Lower lobe of right lung (tissue), 2 donors: ENCODE measurements at regions not wholly inside any gene's neighbourhood (a gene's known extent, or its start where the extent isn't known, plus 50 kb on each side); places are given as distances from the start of the nearest gene placed in this dataset.

Experiments used
- ATAC-seq, 2 donors: fragments of 200-7000 bp; cut with Tn5 transposase; one replicate each; pipeline ENCODE4 v1.9.1; 2020 to 2022; ENCODE audit warnings: mild to moderate bottlenecking in 2 of 2, moderate library complexity in 2 of 2
- DNase-seq: peaks from one replicate; pipeline ENCODE4 v3.0.0-alpha.2; 2020
- H3K27ac ChIP-seq: fragments of 200-600 bp; one replicate; pipeline ENCODE4 v1.8.0; 2022
- H3K27me3 ChIP-seq: fragments of 200-600 bp; one replicate; pipeline ENCODE4 v1.8.0; 2022; ENCODE audit warnings: low read depth
- H3K36me3 ChIP-seq: fragments of 200-600 bp; one replicate; pipeline ENCODE4 v1.8.0; 2022; ENCODE audit warnings: mild to moderate bottlenecking
- H3K4me1 ChIP-seq: fragments of 200-600 bp; one replicate; pipeline ENCODE4 v1.8.0; 2022
- H3K4me3 ChIP-seq: fragments of 200-600 bp; one replicate; pipeline ENCODE4 v1.8.0; 2022; ENCODE audit warnings: mild to moderate bottlenecking
- H3K9me3 ChIP-seq: fragments of 200-600 bp; one replicate; pipeline ENCODE4 v1.8.0; 2022
- CTCF ChIP-seq: fragments of 200-600 bp; IDR thresholded peaks from one replicate; pipeline ENCODE4 v1.8.0; 2022; ENCODE audit warnings: antibody characterized with exemption, mild to moderate bottlenecking
- intact Hi-C: fragments of 100-400 bp; cut with DNase I; formaldehyde crosslinking; loops from one replicate; pipeline ENCODE4 v1.11.0; 2022
- donor health status: DM: no; HTN: yes; CAD: no; lungs with severe emphysema.

DNA sequence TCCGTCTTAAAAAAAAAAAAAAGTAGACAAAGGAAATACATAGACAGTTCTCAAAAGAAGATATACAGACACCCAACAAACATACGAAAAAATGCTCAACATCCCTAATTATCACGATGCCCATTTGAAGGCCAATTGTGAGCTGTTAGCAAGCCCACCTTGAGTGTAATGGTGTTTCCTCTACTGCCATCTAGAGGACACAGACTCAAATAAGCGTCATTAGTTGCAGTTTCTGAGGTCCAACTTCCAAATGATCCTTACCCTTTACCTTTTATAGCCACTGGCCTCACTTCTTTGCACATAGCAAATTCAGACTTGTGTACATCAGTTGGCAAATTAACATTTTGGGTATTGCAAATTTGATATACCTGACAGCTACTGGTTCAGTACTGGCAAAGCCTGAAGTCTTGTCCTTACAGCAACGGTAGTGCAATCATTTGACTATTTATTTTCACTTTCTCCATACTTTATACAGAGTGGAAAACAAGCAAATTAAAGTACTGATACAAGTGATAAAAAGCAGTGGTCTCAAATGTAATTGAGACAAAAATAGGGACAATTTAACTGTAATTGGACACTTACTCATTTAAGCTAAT is 536.3 kb upstream of the EEF2KMT start:
- TF ChIP-seq CTCF: peak; percentile 40
- Histone ChIP-seq H3K4me3 (no peak overlapping the region), H3K36me3 (no peaks in the 10 kb centered on the region), H3K27ac (no peak overlapping the region), H3K9me3 (no peaks in the 10 kb centered on the region), H3K27me3 (peaks cover 8% of the 10 kb centered on the region), H3K4me1 (no peaks in the 10 kb centered on the region)
- ATAC-seq: no peak
- DNase-seq: no peak
- intact Hi-C loops: no loop called here

DNA sequence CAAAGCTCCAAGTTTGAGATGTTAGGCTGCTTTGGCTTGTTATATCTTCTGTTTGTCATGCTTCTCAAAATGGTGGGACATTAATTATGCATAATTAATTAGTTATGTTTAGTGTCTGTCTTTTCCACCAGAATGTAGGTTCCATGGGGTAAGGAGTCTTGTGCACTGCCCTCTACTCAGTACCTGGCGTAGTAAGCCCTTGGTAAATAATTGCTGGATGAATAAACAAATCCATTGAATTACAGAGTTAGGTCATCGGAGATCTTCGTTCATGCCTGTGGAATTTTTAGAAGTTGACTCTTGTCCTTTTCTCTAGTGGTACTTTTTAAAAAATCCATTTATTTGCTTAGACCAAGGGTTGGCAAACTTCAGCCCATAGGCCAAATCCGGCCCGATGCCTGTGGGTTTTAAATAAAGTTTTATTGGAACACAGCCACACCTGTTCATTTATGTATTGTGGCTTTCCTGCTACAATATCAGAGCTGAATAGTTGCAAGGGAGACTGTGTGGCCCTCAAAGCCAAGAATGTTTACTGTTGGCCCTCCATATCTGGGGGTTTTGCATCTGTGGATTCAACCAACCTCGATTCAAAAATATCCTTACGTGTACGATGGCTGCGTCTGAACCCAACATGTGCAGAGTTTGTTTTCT is 524.8 kb upstream of the EEF2KMT start:
- Histone ChIP-seq H3K36me3 (no peaks in the 10 kb centered on the region), H3K27me3 (peaks cover 8% of the 10 kb centered on the region), H3K9me3 (no peaks in the 10 kb centered on the region), H3K27ac (no peak overlapping the region), H3K4me3 (no peak overlapping the region), H3K4me1 (no peaks in the 10 kb centered on the region)
- intact Hi-C loops: no loop called here
- ATAC-seq (no peak), DNase-seq (no peak)
- no peak for TF ChIP-seq CTCF

DNA sequence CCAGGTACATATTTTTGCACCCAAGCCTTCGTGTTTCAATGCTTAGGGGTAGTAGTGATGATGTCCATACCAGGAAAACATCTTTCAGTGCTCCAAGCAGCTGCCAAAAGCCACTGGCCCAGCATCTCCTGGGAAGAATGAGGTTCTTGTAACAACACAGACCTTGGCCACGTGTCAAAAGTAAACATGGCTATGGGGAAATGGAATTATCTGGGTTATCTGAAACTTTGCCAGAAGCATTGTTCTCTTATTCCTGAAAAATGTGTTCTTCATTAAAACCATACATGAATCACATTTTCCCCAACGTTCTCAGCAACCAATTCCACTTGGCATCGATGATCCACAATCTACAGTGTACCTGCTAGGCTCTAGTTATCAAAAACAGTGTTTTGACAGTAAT is 524.2 kb upstream of the EEF2KMT start:
- TF ChIP-seq CTCF: no peak
- ATAC-seq: no peak

DNA sequence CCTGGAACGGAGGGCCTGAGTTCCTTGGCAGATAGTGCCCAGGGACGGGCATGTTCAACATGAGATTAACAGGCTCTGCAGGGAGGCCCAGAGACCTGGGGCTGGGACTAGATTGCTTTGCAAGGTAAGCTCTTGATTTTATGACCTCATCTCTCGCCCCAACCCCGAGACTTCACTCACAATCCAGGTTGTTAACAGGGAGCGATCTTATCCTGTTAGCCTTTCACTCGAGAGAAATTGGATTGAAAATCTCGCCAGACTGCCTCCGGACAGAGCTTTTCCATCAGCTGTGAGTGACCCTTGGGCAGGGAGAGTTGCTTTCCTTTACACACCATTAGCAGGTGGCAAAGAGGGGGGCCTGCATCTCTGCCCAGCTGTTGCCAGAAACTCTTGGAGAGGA is 521.7 kb upstream of the EEF2KMT start:
- Histone ChIP-seq H3K27ac (no peak overlapping the region), H3K9me3 (no peaks in the 10 kb centered on the region), H3K36me3 (no peaks in the 10 kb centered on the region), H3K27me3 (peaks cover 26% of the 10 kb centered on the region), H3K4me3 (no peak overlapping the region), H3K4me1 (no peaks in the 10 kb centered on the region)
- ATAC-seq (no peak), DNase-seq (no peak)
- intact Hi-C loops: no loop called here
- no peak for TF ChIP-seq CTCF

More for the DNA sequence above, 524.2 kb upstream of the EEF2KMT start:
- Histone ChIP-seq H3K27ac (no peak overlapping the region), H3K4me1 (no peaks in the 10 kb centered on the region), H3K4me3 (no peak overlapping the region), H3K36me3 (no peaks in the 10 kb centered on the region), H3K9me3 (no peaks in the 10 kb centered on the region), H3K27me3 (peaks cover 12% of the 10 kb centered on the region)
- intact Hi-C loops: no loop called here
- no peak for DNase-seq

- no peaks in the 10 kb centered on the region for H3K36me3 ChIP-seq
- H3K27ac ChIP-seq: no peak overlapping the region
- peaks cover 26% of the 10 kb centered on the region for H3K27me3 ChIP-seq
- DNase-seq: no peak
- intact Hi-C loops: no loop called here
- no peak for ATAC-seq
- no peak overlapping the region for H3K4me3 ChIP-seq
- H3K4me1 ChIP-seq: no peaks in the 10 kb centered on the region
- TF ChIP-seq CTCF: no peak
- H3K9me3 ChIP-seq: no peaks in the 10 kb centered on the region
Observed at GRCh38 chr16:5616841-5617240, 519.2 kb upstream of the EEF2KMT start.
